Posterior cingulate gyrus (tissue), 11 donors: ENCODE measurements at regions not wholly inside any gene's neighbourhood (a gene's known extent, or its start where the extent isn't known, plus 50 kb on each side); places are given as distances from the start of the nearest gene placed in this dataset.
"Not testable (repeated sequence)": the region's sequence is repeated elsewhere in the genome, so short reads cannot be mapped to it uniquely, and the experiment has no call there.

Source experiments
- DNase-seq, 10 donors: peaks; one replicate each; pipeline versions ENCODE4 v3.0.0 to v3.0.0-alpha.2; 2020 to 2021; ENCODE audit warnings: mixed read lengths in 3 of 10
- intact Hi-C: fragments of 100-400 bp; cut with DNase I; formaldehyde crosslinking; loops from one replicate; pipeline ENCODE4 v1.15.1; 2023

- no peak for DNase-seq
These were observed 329.2 kb downstream of the DSC3 start for GRCh38 chr18:30713299-30713698.

GRCh38 chr18:30712383-30712782 is 330.2 kb downstream of the DSC3 start:
- no peak for DNase-seq
- intact Hi-C loops = no loop called here

More at GRCh38 chr18:30713299-30713698, 329.2 kb downstream of the DSC3 start:
- intact Hi-C loops = no loop called here

GRCh38 chr18:30709595-30709994 is 332.9 kb downstream of the DSC3 start:
- DNase-seq = no peak
- intact Hi-C loops = no loop called here

- intact Hi-C loops = no loop called here
- no peak for DNase-seq
These were observed 336.6 kb downstream of the DSC3 start for GRCh38 chr18:30705943-30706342.

- intact Hi-C loops = no loop called here
- DNase-seq = no peak
These were observed 344.0 kb downstream of the DSC3 start for GRCh38 chr18:30698571-30698970.

- peak in 1 of 10 donors; percentile 76 for DNase-seq
- intact Hi-C loops = no loop called here
These were observed 346.3 kb downstream of the DSC3 start for GRCh38 chr18:30696201-30696600.

GRCh38 chr18:30694773-30695172 is 347.8 kb downstream of the DSC3 start:
- intact Hi-C loops = no loop called here
- DNase-seq = peak in 2 of 10 donors; percentile 54 to 59

GRCh38 chr18:30689216-30689615 is 353.3 kb downstream of the DSC3 start:
- DNase-seq = no peak
- intact Hi-C loops = no loop called here

GRCh38 chr18:30687501-30687900 is 355.0 kb downstream of the DSC3 start:
- DNase-seq = no peak
- intact Hi-C loops = no loop called here

GRCh38 chr18:30684825-30685481 is 357.6 kb downstream of the DSC3 start:
- DNase-seq = no peak
- intact Hi-C loops = no loop called here

- no peak for DNase-seq
- intact Hi-C loops = no loop called here
These were observed 358.7 kb downstream of the DSC3 start for GRCh38 chr18:30683836-30684235.

- no peak for DNase-seq
- intact Hi-C loops = no loop called here
These were observed 359.9 kb downstream of the DSC3 start for GRCh38 chr18:30682672-30683071.

- DNase-seq = no peak
- intact Hi-C loops = no loop called here
These were observed 363.1 kb downstream of the DSC3 start for GRCh38 chr18:30679285-30679930.

GRCh38 chr18:30677813-30678212 is 364.7 kb downstream of the DSC3 start:
- intact Hi-C loops = not testable (repeated sequence)
- peak in 1 of 10 donors; percentile 40 for DNase-seq

- DNase-seq = no peak
- intact Hi-C loops = no loop called here
These were observed 366.5 kb downstream of the DSC3 start for GRCh38 chr18:30676053-30676480.

GRCh38 chr18:30675493-30675892 is 367.0 kb downstream of the DSC3 start:
- intact Hi-C loops = no loop called here

GRCh38 chr18:30675072-30675471 is 367.5 kb downstream of the DSC3 start:
- intact Hi-C loops = no loop called here
- no peak for DNase-seq

More at GRCh38 chr18:30675493-30675892, 367.0 kb downstream of the DSC3 start:
- no peak for DNase-seq

GRCh38 chr18:30674596-30674995 is 367.9 kb downstream of the DSC3 start:
- DNase-seq = no peak
- intact Hi-C loops = no loop called here

- intact Hi-C loops, DNase-seq: not testable (repeated sequence)
These were observed 370.1 kb downstream of the DSC3 start for GRCh38 chr18:30672439-30672838.

GRCh38 chr18:30658306-30658705 is 384.2 kb downstream of the DSC3 start:
- DNase-seq = no peak
- intact Hi-C loops = no loop called here

GRCh38 chr18:30652387-30652786 is 390.2 kb downstream of the DSC3 start:
- no peak for DNase-seq
- intact Hi-C loops = no loop called here

GRCh38 chr18:30650499-30650898 is 392.0 kb downstream of the DSC3 start:
- DNase-seq = no peak
- intact Hi-C loops = no loop called here
